HG03565 (cell line): ENCODE measurements at regions not wholly inside any gene's neighbourhood (a gene's known extent, or its start where the extent isn't known, plus 50 kb on each side); places are given as distances from the start of the nearest gene placed in this dataset.
"Not testable (repeated sequence)": the region's sequence is repeated elsewhere in the genome, so short reads cannot be mapped to it uniquely, and the experiment has no call there.

ENCODE experiments used
- ATAC-seq: cut with Tn5 transposase; IDR thresholded peaks from one replicate; pipeline ENCODE4 v1.9.1; 2021; ENCODE audit warnings: mild to moderate bottlenecking, moderate library complexity; ENCODE audit not compliant: unreplicated experiment

DNA sequence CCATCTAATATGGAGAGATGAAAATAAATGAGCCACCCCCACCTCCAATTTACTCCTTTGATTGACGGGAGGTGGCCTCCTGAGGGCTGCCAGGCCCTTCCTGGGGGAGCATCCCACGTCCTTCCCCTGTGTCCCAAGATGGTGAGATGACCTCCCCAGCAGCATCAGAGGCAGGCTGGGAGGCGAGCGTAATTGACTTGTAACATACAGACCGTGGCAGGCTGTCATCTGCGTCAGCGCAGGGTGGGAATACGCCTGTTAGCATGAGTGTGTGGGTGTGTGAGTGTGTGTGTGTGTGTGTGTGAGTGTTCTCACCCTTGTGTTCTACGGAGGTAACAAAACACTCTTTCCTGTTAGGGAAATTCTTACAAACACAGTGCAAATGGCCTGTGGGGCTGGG lies 156.9 kb upstream of the CIBAR2 start:
- no peak for ATAC-seq

DNA sequence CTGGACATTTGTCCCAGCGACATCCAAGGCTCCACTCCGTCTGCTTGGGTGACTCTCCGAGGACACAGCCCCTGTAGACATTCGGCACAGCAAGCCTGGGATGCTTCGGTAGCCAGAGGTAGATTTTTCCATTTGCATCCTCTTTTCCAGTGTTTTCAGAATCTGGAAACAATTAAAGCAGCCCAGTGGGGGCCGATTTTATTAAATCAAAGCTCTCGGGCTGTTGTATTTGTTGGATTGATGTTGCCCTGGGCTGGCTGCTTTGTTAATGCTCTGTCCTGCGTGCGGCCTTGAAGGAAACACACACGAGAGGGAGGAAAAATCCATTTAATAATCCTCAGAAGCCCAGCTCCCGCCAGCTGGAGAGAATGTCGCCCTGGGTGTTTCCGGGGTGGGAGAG lies 158.1 kb upstream of the CIBAR2 start:
- ATAC-seq, result no peak

DNA sequence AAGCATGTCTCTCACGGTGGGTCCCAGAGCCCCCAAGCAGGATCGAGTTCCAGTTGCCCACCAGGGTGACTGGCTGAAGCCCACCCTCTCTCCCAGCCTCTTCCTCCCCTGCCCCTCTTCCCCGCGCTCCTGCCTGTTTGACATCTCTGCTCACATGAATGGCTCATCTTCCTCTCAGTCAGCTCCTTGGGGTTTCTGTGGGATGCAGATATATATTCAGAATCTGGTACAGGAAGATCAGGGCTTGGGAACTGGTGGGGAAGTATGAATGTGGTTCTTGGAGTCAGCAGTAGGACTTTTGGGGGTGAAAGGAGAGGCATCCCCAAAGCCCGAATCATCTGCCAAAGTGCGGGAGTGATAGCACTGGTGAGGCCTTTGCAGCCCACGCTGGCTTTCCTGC lies 158.9 kb upstream of the CIBAR2 start:
- ATAC-seq, result no peak

DNA sequence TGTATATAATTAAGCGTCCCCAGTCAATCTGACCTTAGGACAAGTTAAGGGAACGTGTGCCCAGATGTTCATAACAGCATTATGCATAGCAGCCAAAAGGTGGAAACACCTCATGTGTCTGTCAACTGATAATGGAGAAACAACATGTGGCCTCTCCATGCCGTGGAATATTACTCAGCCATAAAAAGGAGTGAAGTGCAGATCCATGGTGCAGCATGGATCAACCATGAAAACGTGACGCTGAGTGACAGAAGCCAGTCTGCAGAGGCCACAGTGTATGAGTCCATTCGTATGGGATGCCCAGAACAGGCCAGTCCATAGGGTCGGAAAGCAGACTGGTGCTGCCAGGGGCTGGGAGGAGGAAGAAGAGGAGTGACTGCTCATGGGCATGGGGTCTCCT lies 161.0 kb upstream of the CIBAR2 start:
- ATAC-seq, result no peak

DNA sequence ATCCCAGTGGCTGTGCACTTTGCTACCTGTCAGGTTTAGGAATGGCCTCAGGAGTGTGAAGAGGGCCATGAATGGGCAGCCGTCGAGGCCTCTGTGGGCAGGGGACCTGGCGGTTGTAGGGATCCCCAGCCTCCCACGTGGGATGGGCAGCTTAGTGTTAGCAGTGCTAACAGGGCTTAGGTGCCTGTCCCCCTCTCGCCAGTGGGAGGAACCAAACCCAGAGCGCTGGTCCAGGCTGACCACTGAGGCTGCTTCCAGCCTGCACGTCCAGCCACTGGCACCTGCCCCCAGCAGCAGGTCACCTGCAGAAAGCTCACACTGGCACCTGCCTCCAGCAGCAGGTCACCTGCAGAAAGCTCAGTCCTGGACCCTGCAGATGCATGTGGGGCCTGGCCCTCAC lies 162.2 kb upstream of the CIBAR2 start:
- ATAC-seq, result no peak

DNA sequence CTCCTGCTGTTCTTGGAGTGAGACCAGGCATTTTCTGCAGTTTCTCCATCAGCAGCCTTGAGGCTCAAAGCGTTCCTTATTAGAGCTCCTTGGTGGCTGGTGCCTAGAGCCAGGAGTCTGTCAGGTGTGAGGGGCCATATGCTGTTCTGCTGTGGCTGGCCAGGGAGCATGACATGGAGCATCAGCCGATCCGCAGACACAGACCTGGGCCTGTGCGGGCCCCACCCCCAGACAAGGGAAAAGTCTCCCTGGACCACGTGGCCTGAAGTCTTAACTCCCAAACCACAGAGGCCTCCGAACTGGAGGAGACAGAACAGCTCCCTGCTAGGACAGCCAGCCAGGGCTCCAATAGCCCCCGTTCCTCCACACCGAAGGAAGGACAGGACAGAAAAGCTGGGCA lies 162.7 kb upstream of the CIBAR2 start:
- ATAC-seq, result no peak

DNA sequence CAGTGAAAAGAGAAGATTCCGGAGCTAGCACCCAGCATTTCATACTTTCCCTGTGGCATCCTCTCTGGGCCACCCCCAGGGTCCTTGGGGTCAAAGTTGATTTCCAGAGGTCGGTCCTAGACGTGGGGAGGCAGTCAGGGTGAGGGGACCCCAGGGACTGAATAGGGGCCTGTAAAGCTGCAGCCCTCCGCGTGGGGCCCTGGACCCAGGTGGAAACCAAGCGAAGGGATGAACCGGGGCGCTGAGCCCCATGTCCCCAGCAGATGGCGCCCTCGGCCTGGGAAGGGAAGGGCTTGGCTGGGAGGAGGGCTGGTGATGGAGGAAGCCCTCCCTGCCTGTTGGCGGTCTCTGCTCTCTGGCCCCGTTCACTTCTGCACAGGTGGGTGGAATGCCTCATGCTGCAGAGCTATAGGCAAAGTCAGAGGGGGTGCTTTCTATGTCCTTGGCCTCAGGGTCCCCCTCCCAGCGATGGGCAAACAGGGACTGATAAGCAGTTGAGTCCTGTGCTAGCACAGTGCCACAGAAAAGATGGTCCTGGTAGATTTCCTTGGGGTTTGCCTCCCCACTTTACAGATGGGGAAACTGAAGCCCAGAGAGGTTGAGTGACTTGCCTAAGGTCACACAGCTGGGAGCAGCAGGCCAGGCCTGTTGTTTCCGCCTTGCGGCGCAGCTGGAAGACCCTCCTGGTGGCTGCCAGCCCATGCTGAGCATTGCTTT lies 163.4 kb upstream of the CIBAR2 start:
- ATAC-seq, result no peak

DNA sequence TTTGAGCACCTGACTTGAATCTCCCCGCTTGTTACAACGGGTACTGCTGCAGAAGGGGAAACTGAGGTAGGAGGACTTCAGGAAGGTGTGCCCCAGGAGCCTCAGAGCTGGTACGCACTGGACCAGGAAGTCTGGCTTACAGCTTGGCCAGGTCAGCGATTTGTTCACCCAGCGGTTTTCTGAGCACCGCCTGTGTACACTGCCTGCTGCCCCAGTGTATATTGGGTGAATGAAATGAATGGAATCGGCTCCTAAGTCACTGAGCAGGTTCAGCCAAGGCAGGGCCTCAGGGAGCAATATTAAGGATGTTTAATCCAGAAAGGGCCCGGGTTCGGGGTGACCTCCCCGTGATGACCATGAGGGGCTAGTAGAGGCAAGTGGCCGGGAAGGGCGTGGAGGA lies 164.0 kb upstream of the CIBAR2 start:
- no peak for ATAC-seq

DNA sequence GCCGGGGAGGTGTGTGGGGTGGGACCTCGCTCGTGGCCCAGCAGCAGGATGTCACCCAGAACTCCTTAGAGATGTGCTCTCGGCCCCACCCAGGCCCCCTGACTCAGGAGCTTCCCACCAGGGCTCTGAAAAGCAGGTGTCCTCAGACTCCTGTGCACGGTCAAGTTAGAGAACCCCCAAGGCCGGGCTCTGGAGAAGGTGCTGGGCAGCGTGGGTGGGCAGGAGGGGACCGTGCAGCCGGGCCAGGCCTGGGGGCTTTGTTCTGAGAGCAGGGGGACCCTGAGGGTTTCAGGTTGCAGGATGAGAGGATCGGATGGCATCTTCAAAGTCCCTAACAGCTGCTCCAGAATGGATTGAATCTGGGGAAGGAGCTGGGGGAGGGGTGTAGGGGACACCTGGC lies 164.4 kb upstream of the CIBAR2 start:
- ATAC-seq, result no peak

DNA sequence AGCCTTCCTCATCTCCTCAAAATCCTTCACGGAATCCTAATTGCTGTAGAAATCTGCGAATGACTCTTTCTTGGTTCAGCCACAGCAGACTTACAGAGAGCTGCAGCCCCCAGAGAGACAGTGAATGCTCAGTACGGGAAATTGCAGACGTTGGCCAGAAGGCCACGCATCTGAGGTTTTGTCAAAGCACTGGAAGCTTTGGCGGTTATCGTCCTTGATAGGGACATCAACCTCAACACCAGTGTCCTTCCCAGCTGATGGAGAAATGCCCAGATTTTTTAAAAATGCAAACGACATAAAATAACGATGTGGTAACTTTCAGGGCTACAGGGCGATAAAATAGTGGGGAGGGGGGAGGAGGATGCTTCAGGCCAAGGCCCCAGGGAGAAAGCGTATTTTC lies 166.6 kb upstream of the CIBAR2 start:
- no peak for ATAC-seq

DNA sequence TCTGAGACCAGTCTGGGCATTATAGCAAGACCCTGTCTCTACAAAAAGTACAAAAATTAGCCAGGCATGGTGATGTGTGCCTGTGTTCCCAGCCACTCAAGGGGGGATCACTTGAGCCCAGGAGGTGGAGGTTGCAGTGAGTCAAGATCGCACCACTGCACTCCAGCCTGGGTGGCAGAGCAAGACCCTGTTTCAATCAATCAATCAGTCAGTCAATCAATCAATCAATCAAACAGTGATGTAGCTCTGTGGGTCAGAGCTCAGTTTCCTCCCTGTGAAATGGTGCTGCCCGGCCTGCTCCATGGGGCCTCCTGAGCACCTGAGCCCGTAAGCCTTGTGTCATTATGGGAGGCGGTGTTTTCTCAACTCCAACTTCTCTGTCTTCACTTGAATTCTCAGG lies 167.1 kb upstream of the CIBAR2 start:
- ATAC-seq, result no peak

DNA sequence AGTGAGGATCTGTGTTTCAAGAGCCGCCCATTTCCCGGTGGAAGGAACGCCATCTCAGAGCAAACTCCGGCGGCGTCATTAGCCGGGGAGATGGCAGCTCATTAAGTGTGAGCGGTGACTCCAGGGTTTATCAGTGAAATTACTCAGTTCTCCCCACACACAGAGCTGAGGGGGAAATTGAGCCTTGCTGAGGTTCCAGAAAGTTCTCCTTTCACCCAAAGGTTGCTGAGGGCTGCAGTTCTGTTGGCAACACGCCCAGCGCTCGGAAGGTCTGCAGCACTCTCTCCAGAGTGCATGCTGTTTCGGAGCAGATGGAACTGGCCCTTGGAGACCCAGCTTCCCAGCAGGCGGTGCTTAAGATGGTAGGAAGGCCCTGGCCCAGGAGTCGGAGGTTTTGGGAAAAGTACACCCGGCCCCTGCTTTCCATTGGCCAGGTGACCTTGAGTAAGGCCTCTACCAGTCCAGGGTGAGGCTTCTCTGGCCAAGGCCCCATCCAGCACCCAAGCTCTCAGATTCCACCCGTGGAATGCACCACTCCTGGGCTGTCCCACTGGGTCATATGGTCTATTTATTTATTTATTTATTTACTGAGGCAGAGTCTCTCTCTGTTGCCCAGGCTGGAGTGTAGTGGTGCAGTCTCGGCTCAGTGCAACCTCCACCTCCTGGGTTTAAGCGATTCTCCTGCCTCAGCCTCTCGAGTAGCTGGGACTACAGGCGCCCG lies 167.7 kb upstream of the CIBAR2 start:
- ATAC-seq, result no peak

DNA sequence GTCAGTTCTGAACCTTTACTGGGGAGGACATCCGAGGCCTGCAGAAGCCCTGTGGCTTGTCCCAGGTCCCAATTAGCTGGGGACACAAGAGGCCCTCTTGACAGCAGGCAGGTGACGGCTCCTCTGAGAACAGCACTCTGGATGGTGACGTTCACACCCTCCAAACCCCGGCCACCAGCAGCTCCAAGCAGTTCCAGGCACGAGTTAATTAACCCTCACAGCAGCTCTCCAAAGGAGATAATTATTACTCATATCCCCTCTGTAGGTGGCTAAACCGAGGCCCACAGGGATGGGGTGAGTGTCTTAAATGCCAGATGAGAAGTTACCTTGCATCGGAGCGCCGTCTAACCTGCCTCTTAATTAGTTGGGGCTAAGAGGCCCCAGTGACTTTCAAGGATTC lies 168.9 kb upstream of the CIBAR2 start:
- ATAC-seq, result no peak

DNA sequence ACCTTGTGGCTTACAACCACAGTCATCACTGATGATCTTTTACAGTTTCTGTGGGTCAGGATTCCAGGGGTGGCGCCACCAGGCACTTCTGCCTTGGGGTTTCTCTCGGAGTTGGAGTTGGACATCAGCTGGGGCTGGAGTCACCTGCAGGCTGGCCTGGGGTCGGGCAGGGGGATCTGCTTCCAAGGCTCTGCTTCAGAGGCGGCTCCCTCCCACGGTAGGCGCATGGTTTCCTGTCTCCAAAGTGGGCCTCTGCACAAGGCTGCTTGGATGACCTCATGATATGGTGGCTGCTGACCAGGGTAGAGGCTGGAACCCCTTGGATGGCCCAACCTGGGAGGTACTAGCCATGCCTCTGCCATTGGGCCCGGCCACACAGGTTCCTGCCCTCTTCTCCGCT lies 170.6 kb upstream of the CIBAR2 start:
- ATAC-seq, result no peak

DNA sequence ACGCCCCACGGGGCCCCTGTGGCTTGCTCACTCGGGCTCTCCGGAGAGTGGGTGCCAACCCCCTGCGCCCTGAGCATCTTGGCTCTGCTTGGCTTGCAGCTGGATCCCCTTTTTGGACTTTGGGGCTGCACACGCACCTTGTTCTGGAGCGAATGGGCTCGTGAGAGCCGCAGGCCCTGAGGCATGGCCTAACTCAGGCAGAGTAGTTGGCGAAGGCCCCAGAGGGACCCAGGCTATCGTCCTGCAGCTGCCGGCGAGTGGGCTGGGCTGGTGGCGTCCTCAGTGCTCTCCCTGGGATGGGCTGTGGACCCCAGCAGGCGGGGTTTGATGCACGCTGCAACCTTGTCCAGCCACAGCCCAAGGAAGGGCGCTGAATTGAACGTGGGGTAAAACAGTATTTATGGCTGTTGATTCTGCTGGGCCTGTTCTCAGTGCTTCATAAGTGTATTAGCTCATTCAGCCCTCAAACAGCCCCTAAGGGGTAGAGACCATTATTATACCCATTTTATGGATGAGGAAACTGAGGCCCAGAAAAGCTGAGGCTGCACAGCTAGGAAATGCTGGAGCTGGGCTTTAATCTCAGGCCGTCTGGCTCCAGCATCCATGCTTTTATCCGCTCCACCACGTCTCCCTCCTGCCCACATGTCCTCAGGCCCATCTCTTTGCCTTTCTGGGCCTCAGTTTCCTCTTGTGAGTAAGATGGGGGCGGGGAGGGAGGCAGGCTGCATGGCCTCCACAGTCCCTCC lies 171.2 kb upstream of the CIBAR2 start:
- no peak for ATAC-seq

DNA sequence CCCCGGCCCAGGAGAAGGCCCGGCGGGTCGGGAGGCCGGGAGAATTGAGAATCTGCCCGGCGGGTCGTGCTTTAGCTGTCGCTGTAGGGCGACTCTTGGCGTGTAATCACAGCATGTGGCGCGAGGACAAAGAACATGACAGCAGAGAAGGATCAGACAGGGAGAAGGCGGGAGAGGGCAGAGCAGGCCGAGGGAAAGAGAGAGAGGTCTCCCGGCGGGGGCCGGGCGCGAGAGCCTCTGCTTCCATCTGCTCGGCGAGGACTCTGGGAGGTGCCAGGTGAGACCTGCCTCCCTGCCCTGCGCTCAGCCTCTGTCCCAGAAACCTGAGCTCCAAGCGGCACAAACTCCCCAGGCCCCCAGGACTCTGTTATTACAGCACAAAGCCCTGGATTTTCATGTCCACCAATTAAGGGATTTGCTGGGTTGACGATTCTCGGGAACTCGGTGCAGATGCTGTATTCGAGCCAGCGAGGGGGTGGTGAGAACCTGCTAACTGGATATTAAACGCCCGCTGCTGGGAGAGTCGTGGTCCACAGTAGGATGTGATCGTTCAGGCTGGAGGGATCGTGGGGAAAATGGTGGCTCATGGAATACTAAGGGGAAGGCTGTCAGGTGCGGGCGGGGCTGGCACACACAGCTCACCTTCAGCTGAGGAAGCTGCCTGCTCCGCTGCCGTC lies 172.0 kb upstream of the CIBAR2 start:
- ATAC-seq, result no peak

DNA sequence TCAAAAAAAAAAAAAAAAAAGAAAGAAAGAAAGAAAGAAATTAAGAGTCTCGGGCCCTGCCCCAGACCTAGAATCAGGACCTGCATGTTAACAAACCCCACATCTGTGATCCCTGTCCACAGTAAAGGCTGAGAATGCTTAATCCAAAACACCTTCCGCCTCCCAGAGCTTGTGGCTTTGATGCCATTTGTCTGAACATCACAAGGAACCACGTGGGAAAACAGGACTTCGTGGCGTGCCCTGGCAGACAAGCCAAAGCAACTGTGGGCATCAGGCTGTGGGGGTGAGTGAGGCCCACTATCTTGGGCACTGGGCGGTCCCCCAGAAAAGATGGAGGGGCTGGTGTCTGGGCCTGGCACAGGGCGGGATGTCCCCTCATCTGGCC lies 173.4 kb upstream of the CIBAR2 start:
- no peak for ATAC-seq

DNA sequence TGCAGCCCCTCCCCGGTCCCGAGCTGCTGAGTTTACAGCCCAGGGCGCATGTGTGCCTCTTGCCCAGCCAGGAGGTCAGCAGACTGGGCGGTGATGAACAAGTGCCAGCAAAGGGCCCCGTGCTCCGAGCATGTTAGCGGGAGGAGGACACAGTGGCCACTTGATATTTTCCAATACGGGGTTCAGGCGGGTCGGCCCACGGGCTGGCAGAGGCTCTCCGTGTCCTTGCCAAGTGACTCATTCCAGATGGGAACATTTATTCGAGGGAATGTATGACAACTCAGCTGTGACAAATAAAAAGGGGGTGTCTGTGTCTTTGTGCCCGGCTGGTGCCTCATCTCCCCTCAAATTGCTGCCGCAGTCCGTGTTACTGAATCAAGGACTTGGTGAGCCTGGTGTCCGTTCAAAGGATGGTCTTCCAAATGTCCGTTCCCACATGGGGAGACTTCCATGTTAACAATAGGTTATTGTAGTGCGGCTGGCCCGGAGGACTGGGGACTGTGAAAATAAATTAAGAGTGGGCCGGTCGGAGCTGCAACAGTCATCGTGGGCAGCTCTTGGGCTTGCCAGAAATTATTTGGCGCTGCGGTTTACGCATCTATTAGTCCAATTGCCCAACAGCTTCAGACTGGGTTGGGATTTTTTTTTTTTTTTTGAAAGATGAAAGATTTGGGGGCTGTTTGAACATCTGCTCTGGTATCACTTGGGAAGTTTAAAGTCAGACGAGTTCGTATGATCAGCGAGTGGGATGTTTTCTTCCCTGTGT lies 174.0 kb upstream of the CIBAR2 start:
- no peak for ATAC-seq

DNA sequence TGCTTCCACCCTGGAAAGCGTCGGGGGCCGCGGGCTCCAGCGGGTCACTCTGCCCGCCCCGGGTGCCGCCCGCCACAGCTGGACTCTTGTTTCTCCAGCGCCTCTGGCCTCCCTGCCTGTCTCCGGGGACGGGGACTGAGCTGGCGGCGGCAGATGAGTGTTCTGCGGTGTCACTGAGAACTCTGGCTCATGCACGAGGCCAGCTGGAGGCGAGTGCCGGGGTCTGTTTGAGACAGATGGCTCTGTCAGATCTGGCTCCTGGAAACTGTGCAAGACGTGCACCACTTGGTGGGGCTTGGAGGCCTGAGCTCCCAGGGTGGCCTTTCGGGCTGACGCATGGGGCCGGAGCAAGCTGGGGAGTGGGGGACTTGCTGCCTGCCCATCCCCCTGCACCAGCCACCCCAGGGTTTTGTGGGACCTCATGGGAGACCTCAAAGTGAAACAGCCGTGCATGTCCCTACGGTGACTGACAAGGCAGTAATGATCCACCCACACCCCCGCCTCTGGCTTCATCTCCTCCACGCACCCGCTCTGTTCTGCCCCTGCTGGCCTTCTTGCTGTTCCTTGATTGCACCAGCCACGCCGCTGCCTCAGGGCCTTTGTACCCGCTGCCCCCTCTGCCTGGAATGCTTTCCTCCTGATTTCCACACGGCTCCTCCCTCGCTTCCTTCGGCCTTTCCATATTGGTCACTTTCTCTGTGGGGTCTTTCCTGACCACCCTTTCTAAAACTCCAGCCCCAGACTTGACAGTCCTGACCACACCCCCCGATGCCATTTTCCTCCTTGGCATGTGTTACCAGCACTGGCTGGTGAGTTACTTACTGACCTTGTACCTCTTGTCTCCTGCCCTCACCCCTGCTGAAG lies 174.9 kb upstream of the CIBAR2 start:
- ATAC-seq, result no peak

DNA sequence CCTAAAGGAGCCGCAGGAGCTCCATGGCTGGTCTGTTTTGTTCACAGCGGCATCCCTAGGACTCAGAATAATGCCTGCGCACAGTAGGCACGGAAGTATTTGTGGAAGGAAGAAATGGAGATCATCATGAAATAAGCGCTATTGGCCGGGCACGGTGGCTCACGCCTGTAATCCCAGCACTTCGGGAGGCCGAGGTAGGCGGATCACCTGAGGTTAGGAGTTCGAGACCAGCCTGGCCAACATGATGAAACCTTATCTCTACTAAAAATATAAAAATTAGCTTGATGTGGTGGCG lies 175.5 kb upstream of the CIBAR2 start:
- not testable (repeated sequence) for ATAC-seq
